Keratinocyte (primary cell): ENCODE measurements at regions not wholly inside any gene's neighbourhood (a gene's known extent, or its start where the extent isn't known, plus 50 kb on each side); places are given as distances from the start of the nearest gene placed in this dataset.

Experiments used
- DNase-seq: peaks from one replicate; pipeline ENCODE4 v3.0.0-alpha.2; 2011; ENCODE audit warnings: low read depth, missing footprints, low spot score
- FAIRE-seq: peaks from 2 replicates; lab custom pipeline; 2011; peaks lifted over from hg19 to GRCh38; lab: Jason Lieb, UNC
- H2AFZ ChIP-seq: 2 replicates; pipeline ENCODE4 v1.6.0; 2012; ENCODE audit warnings: low read length, control low read depth, inconsistent platforms; ENCODE audit not compliant: control insufficient read depth
- H3K27ac ChIP-seq: 2 replicates; pipeline ENCODE4 v1.5.1; 2011; ENCODE audit warnings: low read length; ENCODE audit not compliant: control insufficient read depth, insufficient read depth
- H3K27me3 ChIP-seq: 3 replicates; pipeline ENCODE4 v1.6.0; 2011; ENCODE audit warnings: low read length; ENCODE audit not compliant: control insufficient read depth, insufficient read depth; ENCODE audit errors: extremely low read depth
- H3K36me3 ChIP-seq, 2 experiments: 2 replicates in 1 of 2; 3 replicates in 1 of 2; pipeline ENCODE4 v1.5.1; 2011; ENCODE audit warnings: low read length in 2 of 2, mild to moderate bottlenecking in 1 of 2; ENCODE audit not compliant: control insufficient read depth in 2 of 2, insufficient read depth in 2 of 2; ENCODE audit errors: extremely low read depth in 1 of 2
- H3K4me1 ChIP-seq: 3 replicates; pipeline ENCODE4 v1.5.1; 2011; ENCODE audit warnings: low read length; ENCODE audit not compliant: control insufficient read depth, insufficient read depth; ENCODE audit errors: extremely low read depth
- H3K4me2 ChIP-seq: 3 replicates; pipeline ENCODE4 v1.6.0; 2011; ENCODE audit warnings: low read depth, low read length; ENCODE audit not compliant: control insufficient read depth, insufficient read depth; ENCODE audit errors: extremely low read depth
- H3K4me3 ChIP-seq, 3 experiments: fragments of 200-600 bp in 1 of 3; sonication (generic) in 1 of 3; 2 replicates in 2 of 3; 3 replicates in 1 of 3; pipeline ENCODE4 v1.5.1; 2011 to 2016; ENCODE audit warnings: low read length in 3 of 3, mild to moderate bottlenecking in 3 of 3, control low read depth in 2 of 3, inconsistent platforms in 1 of 3, low read depth in 1 of 3, mixed read lengths in 1 of 3, mixed run types in 1 of 3, moderate library complexity in 1 of 3; ENCODE audit not compliant: control insufficient read depth in 2 of 3, insufficient read depth in 2 of 3; ENCODE audit errors: extremely low read depth in 1 of 3
- H3K79me2 ChIP-seq: 2 replicates; pipeline ENCODE4 v1.6.0; 2012; ENCODE audit warnings: low read length; ENCODE audit not compliant: control insufficient read depth, insufficient read depth
- H3K9ac ChIP-seq: 3 replicates; pipeline ENCODE4 v1.6.0; 2011; ENCODE audit warnings: low read length; ENCODE audit not compliant: control insufficient read depth, insufficient read depth; ENCODE audit errors: extremely low read depth
- H3K9me1 ChIP-seq: 3 replicates; pipeline ENCODE4 v1.6.0; 2011; ENCODE audit warnings: low read length; ENCODE audit not compliant: control insufficient read depth, insufficient read depth; ENCODE audit errors: extremely low read depth
- H3K9me3 ChIP-seq: 2 replicates; pipeline ENCODE4 v1.5.1; 2012; ENCODE audit warnings: low read depth, low read length; ENCODE audit not compliant: control insufficient read depth
- H4K20me1 ChIP-seq: 3 replicates; pipeline ENCODE4 v1.6.0; 2011; ENCODE audit warnings: low read length; ENCODE audit not compliant: control insufficient read depth, insufficient read depth; ENCODE audit errors: extremely low read depth
- EZH2 ChIP-seq: IDR thresholded peaks from one replicate; pipeline ENCODE4 v1.6.1; 2012; ENCODE audit warnings: inconsistent platforms, mild to moderate bottlenecking, low read length, moderate library complexity
- dilution Hi-C: fragments of 300-500 bp; cut with MboI; formaldehyde crosslinking; loops from one replicate; pipeline ENCODE4 v1.7.0; 2020; ENCODE audit warnings: low sequenced_read_pairs; ENCODE audit not compliant: extremely low pct_ligation_motif_present
- TF ChIP-seq, protein P1 (sequence below), 3 experiments: IDR thresholded peaks in 1 of 3; conservative IDR thresholded peaks in 1 of 3; optimal IDR thresholded peaks in 1 of 3; 2 replicates in 2 of 3; 3 replicates in 1 of 3; pipeline versions ENCODE3 to v1.5.1; 2011; ENCODE audit warnings: low read length in 3 of 3, mild to moderate bottlenecking in 3 of 3, moderate library complexity in 2 of 3, control low read depth in 1 of 3, inconsistent platforms in 1 of 3; ENCODE audit not compliant: insufficient read depth in 2 of 3; ENCODE audit errors: extremely low read depth in 1 of 3

DNA sequence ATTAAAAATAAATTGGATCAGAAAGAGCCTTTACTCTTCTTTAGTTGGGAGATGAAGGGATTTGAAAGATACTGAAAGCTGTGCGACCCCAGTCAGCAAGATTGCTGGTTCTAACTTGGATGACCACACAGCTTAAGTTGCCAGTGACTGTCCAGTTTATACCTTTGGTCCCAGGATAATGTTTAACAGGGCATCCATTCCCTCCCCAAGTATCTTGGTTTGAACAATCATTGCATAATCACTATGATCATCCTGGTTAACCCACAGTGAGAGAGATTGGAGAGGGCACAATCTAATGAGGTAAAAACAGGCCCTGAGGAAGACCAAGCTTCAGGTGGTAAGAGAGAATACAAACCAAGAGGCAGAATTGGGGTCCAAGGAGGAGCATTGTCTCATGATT, 798.3 kb downstream of the MAFB start:
- H3K9me3 ChIP-seq, result no peaks in the 10 kb centered on the region
- H3K27ac ChIP-seq, result no peak overlapping the region
- TF ChIP-seq EZH2, result no peak
- TF ChIP-seq, protein P1, sequence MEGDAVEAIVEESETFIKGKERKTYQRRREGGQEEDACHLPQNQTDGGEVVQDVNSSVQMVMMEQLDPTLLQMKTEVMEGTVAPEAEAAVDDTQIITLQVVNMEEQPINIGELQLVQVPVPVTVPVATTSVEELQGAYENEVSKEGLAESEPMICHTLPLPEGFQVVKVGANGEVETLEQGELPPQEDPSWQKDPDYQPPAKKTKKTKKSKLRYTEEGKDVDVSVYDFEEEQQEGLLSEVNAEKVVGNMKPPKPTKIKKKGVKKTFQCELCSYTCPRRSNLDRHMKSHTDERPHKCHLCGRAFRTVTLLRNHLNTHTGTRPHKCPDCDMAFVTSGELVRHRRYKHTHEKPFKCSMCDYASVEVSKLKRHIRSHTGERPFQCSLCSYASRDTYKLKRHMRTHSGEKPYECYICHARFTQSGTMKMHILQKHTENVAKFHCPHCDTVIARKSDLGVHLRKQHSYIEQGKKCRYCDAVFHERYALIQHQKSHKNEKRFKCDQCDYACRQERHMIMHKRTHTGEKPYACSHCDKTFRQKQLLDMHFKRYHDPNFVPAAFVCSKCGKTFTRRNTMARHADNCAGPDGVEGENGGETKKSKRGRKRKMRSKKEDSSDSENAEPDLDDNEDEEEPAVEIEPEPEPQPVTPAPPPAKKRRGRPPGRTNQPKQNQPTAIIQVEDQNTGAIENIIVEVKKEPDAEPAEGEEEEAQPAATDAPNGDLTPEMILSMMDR (optimal IDR thresholded peaks at IDR 0.05 in 1 of 3, IDR thresholded peaks at IDR 0.05 in 1 of 3, conservative IDR thresholded peaks at IDR 0.05 in 1 of 3; ENCODE audit: extremely low read depth in 1 of 3, insufficient read depth in 2 of 3, low read length in 3 of 3), result no peak
- no peak for FAIRE-seq
- no peak overlapping the region for H2AFZ ChIP-seq
- H3K79me2 ChIP-seq, result no peaks in the 10 kb centered on the region
- H3K9ac ChIP-seq, result no peak overlapping the region
- H4K20me1 ChIP-seq, result no peaks in the 10 kb centered on the region
- H3K36me3 ChIP-seq, result no peaks in the 10 kb centered on the region
- no peak overlapping the region for H3K4me3 ChIP-seq
- H3K4me1 ChIP-seq, result peaks cover 8% of the 10 kb centered on the region
- no peak for DNase-seq
- no peaks in the 10 kb centered on the region for H3K27me3 ChIP-seq
- dilution Hi-C loops, result no loop called here
- no peaks in the 10 kb centered on the region for H3K9me1 ChIP-seq
- H3K4me2 ChIP-seq, result no peak overlapping the region

DNA sequence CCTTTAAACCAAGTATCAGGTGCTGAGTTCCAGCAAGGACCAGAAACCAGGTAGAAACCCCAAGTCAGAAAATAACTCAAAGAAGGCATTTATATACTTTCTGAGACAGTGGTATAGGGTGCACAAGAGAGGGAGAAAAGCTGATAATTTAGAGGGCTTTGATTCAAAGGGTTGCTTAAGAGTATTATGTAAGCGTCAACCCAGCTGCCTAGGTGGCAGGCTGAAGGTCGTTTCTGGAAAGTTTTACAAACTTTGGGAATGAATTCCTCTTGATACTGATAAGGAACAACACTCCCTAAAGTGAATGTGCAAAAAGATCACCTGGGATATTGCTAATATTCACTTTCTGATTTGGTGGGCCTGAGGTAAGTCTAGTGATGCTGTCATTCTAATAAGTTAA, 800.7 kb downstream of the MAFB start:
- Histone ChIP-seq H3K4me2 (no peak overlapping the region), H3K36me3 (no peaks in the 10 kb centered on the region), H3K4me3 (no peak overlapping the region), H3K9ac (no peak overlapping the region), H3K9me3 (no peaks in the 10 kb centered on the region), H3K27me3 (no peaks in the 10 kb centered on the region), H3K9me1 (no peaks in the 10 kb centered on the region), H3K27ac (no peak overlapping the region), H3K79me2 (no peaks in the 10 kb centered on the region), H2AFZ (no peak overlapping the region), H3K4me1 (peaks cover 7% of the 10 kb centered on the region), H4K20me1 (no peaks in the 10 kb centered on the region)
- DNase-seq (no peak), FAIRE-seq (no peak)
- no peak for TF ChIP-seq EZH2
- TF ChIP-seq, protein P1 (optimal IDR thresholded peaks at IDR 0.05 in 1 of 3, IDR thresholded peaks at IDR 0.05 in 1 of 3, conservative IDR thresholded peaks at IDR 0.05 in 1 of 3; ENCODE audit: extremely low read depth in 1 of 3, insufficient read depth in 2 of 3, low read length in 3 of 3), result no peak
- dilution Hi-C loops, result no loop called here
